HEK293 (cell line): ENCODE measurements at regions not wholly inside any gene's neighbourhood (a gene's known extent, or its start where the extent isn't known, plus 50 kb on each side); places are given as distances from the start of the nearest gene placed in this dataset.

Source experiments
- CTCF ChIA-PET: fragments of 350-600 bp; formaldehyde crosslinking; extraction: SDS; loops from one replicate; lab custom pipeline; 2021; ENCODE audit warnings: antibody characterized with exemption; lab: Yijun Ruan, JAX
- POLR2A ChIA-PET: fragments of 300-600 bp; formaldehyde crosslinking; extraction: SDS; loops from one replicate; lab custom pipeline; 2020; ENCODE audit warnings: antibody characterized with exemption, inconsistent platforms; lab: Yijun Ruan, JAX
- H3K27ac ChIP-seq: fragments of 200-500 bp; sonication (Bioruptor generic); 2 replicates; pipeline ENCODE4 v1.5.1; 2014; ENCODE audit warnings: low read depth, low read length, control low read depth, inconsistent platforms; ENCODE audit errors: extremely low read depth
- H3K36me3 ChIP-seq, 2 experiments: fragments of 200-500 bp in 1 of 2; sonication (Bioruptor generic) in 1 of 2; 1 replicate in 1 of 2; 2 replicates in 1 of 2; pipeline ENCODE4 v1.5.1; 2014 to 2017; ENCODE audit warnings: inconsistent platforms in 2 of 2, low read length in 2 of 2; ENCODE audit not compliant: control insufficient read depth in 2 of 2, insufficient read depth in 1 of 2
- H3K4me1 ChIP-seq: fragments of 200-500 bp; sonication (Bioruptor generic); 2 replicates; pipeline ENCODE4 v1.5.1; 2014; ENCODE audit warnings: mild to moderate bottlenecking, low read length, inconsistent platforms; ENCODE audit not compliant: control insufficient read depth, insufficient read depth
- H3K4me3 ChIP-seq: 2 replicates; pipeline ENCODE4 v1.5.1; 2011; ENCODE audit warnings: low read depth, mild to moderate bottlenecking, control low read depth, low read length, moderate library complexity
- H3K9me3 ChIP-seq: fragments of 200-500 bp; sonication (Bioruptor generic); 2 replicates; pipeline ENCODE4 v1.5.1; 2014; ENCODE audit warnings: low read depth, low read length, inconsistent platforms; ENCODE audit not compliant: control insufficient read depth, insufficient read depth
- AEBP2 ChIP-seq: fragments of 450-650 bp; formaldehyde crosslinking; IDR thresholded peaks from 2 replicates; pipeline ENCODE4 v1.5.1; 2016; ENCODE audit warnings: missing biosample characterization, missing genetic modification characterization, borderline replicate concordance
- HOXA7 ChIP-seq: sonication (generic); formaldehyde crosslinking; IDR thresholded peaks from 2 replicates; pipeline ENCODE4 v1.8.1; 2022; ENCODE audit warnings: missing genetic modification reagents, borderline replicate concordance
- KLF10 ChIP-seq: fragments of 450-650 bp; IDR thresholded peaks from 2 replicates; pipeline ENCODE4 v1.5.1; 2018; ENCODE audit warnings: missing biosample characterization, mild to moderate bottlenecking, missing genetic modification characterization
- KLF7 ChIP-seq: fragments of 450-650 bp; formaldehyde crosslinking; IDR thresholded peaks from 2 replicates; pipeline ENCODE4 v1.5.1; 2016; ENCODE audit warnings: missing biosample characterization, missing genetic modification characterization, borderline replicate concordance
- PRDM6 ChIP-seq: fragments of 450-650 bp; formaldehyde crosslinking; IDR thresholded peaks from 2 replicates; pipeline ENCODE4 v1.5.1; 2017; ENCODE audit warnings: missing biosample characterization, missing genetic modification characterization
- RBAK ChIP-seq: fragments of 450-650 bp; formaldehyde crosslinking; IDR thresholded peaks from 2 replicates; pipeline ENCODE4 v1.5.1; 2016; ENCODE audit warnings: missing biosample characterization, missing genetic modification characterization
- SETDB1 ChIP-seq: IDR thresholded peaks from one replicate; pipeline ENCODE4 v1.6.1; 2017; ENCODE audit warnings: mild to moderate bottlenecking, low read length, moderate library complexity, mixed read lengths; ENCODE audit not compliant: insufficient read length
- TRIM28 ChIP-seq: IDR thresholded peaks from 2 replicates; pipeline ENCODE4 v1.6.1; 2011; ENCODE audit warnings: low read length, control low read depth, borderline replicate concordance
- ZNF114 ChIP-seq: fragments of 450-650 bp; formaldehyde crosslinking; IDR thresholded peaks from 2 replicates; pipeline ENCODE4 v1.5.0; 2017; ENCODE audit warnings: missing biosample characterization, missing genetic modification characterization
- ZNF266 ChIP-seq: fragments of 450-650 bp; formaldehyde crosslinking; IDR thresholded peaks from 2 replicates; pipeline ENCODE4 v1.5.1; 2016; ENCODE audit warnings: missing biosample characterization, missing genetic modification characterization, low read depth
- ZNF274 ChIP-seq, 2 experiments: fragments of 200-500 bp in 1 of 2; fragments of 450-650 bp in 1 of 2; sonication (Bioruptor generic) in 1 of 2; formaldehyde crosslinking in 1 of 2; IDR thresholded peaks; 2 replicates each; pipeline versions ENCODE4 v1.5.1 to v1.6.1; 2014 to 2016; ENCODE audit warnings: borderline replicate concordance in 1 of 2, inconsistent platforms in 1 of 2, low read length in 1 of 2, missing biosample characterization in 1 of 2, missing genetic modification characterization in 1 of 2
- ZNF350 ChIP-seq: fragments of 450-650 bp; formaldehyde crosslinking; IDR thresholded peaks from 2 replicates; pipeline ENCODE4 v1.5.0; 2017; ENCODE audit warnings: missing biosample characterization, mild to moderate bottlenecking, missing genetic modification characterization
- ZNF354C ChIP-seq: fragments of 450-650 bp; formaldehyde crosslinking; IDR thresholded peaks from 2 replicates; pipeline ENCODE4 v1.5.1; 2016; ENCODE audit warnings: missing biosample characterization, missing genetic modification characterization, low read depth, borderline replicate concordance
- ZNF362 ChIP-seq: fragments of 450-650 bp; formaldehyde crosslinking; IDR thresholded peaks from 2 replicates; pipeline ENCODE4 v1.5.1; 2016; ENCODE audit warnings: missing biosample characterization, missing genetic modification characterization
- ZNF488 ChIP-seq: fragments of 450-650 bp; formaldehyde crosslinking; IDR thresholded peaks from 2 replicates; pipeline ENCODE4 v1.5.1; 2016; ENCODE audit warnings: missing biosample characterization, missing genetic modification characterization
- ZNF501 ChIP-seq: fragments of 450-650 bp; formaldehyde crosslinking; IDR thresholded peaks from 2 replicates; pipeline ENCODE4 v1.5.1; 2016; ENCODE audit warnings: missing biosample characterization, missing genetic modification characterization
- ZNF560 ChIP-seq: fragments of 450-650 bp; formaldehyde crosslinking; IDR thresholded peaks from 2 replicates; pipeline ENCODE4 v1.5.1; 2017; ENCODE audit warnings: missing biosample characterization, missing genetic modification characterization, borderline replicate concordance
- ZNF660 ChIP-seq: fragments of 450-650 bp; IDR thresholded peaks from 2 replicates; pipeline ENCODE4 v1.5.1; 2018; ENCODE audit warnings: missing biosample characterization, mild to moderate bottlenecking, missing genetic modification characterization
- ZNF677 ChIP-seq: fragments of 450-650 bp; IDR thresholded peaks from 2 replicates; pipeline ENCODE4 v1.5.0; 2018; ENCODE audit warnings: missing biosample characterization, mild to moderate bottlenecking, missing genetic modification characterization, moderate library complexity
- ZNF785 ChIP-seq: fragments of 450-650 bp; formaldehyde crosslinking; IDR thresholded peaks from 2 replicates; pipeline ENCODE4 v1.5.1; 2016; ENCODE audit warnings: missing biosample characterization, missing genetic modification characterization
- ZSCAN4 ChIP-seq: fragments of 450-650 bp; formaldehyde crosslinking; IDR thresholded peaks from 2 replicates; pipeline ENCODE4 v1.5.1; 2017; ENCODE audit warnings: missing biosample characterization, missing genetic modification characterization
- ZXDB ChIP-seq: fragments of 450-650 bp; formaldehyde crosslinking; IDR thresholded peaks from 2 replicates; pipeline ENCODE4 v1.5.1; 2016; ENCODE audit warnings: missing biosample characterization, missing genetic modification characterization

- ChIA-PET CTCF (no interaction called here), POLR2A (no interaction called here)
- Histone ChIP-seq H3K4me3 (no peak overlapping the region), H3K9me3 (no peaks in the 10 kb centered on the region), H3K36me3 (no peaks in the 10 kb centered on the region), H3K4me1 (no peaks in the 10 kb centered on the region), H3K27ac (no peak overlapping the region)
- no peak for TF ChIP-seq ZNF660
- no peak for TF ChIP-seq ZNF274 (IDR thresholded peaks at IDR 0.05; ENCODE audit: low read length)
- TF ChIP-seq ZNF274 (tag by site-specific recombination; IDR thresholded peaks at IDR 0.05; ENCODE audit: borderline replicate concordance): no peak
- no peak for TF ChIP-seq ZSCAN4 (tag by site-specific recombination)
- no peak for TF ChIP-seq ZNF114 (tag by site-specific recombination)
- TF ChIP-seq ZNF501: no peak
- TF ChIP-seq ZNF560: no peak
- TF ChIP-seq KLF10 (tag by site-specific recombination): no peak
- no peak for TF ChIP-seq AEBP2 (tag by site-specific recombination)
- TF ChIP-seq ZNF677 (tag by site-specific recombination): no peak
These were observed 2199.4 kb upstream of the PCDH20 start for GRCh38 chr13:63614874-63615612.

- ChIA-PET CTCF (no interaction called here), POLR2A (no interaction called here)
- no peaks in the 10 kb centered on the region for H3K9me3 ChIP-seq
- no peaks in the 10 kb centered on the region for H3K4me1 ChIP-seq
- no peak overlapping the region for H3K27ac ChIP-seq
- H3K4me3 ChIP-seq: no peak overlapping the region
- H3K36me3 ChIP-seq: no peaks in the 10 kb centered on the region
- TF ChIP-seq PRDM6 (no peak), SETDB1 (peak; percentile 96), ZNF354C (tag by site-specific recombination) (no peak), ZNF785 (tag by site-specific recombination) (no peak), KLF7 (tag by site-specific recombination) (no peak), TRIM28 (peak; percentile 57; the same call in 1 of the 2 replicates)
These were observed 2191.5 kb upstream of the PCDH20 start for GRCh38 chr13:63607153-63607552.

GRCh38 chr13:63605962-63606361, 2190.3 kb upstream of the PCDH20 start:
- POLR2A ChIA-PET: no interaction called here
- TF ChIP-seq ZXDB (tag by site-specific recombination) (no peak), HOXA7 (CRISPR knock-in tag) (no peak), KLF10 (tag by site-specific recombination) (no peak), ZNF488 (tag by site-specific recombination) (no peak), ZNF266 (tag by site-specific recombination) (no peak), ZNF350 (tag by site-specific recombination) (no peak), ZNF362 (no peak), RBAK (no peak)

More at GRCh38 chr13:63605962-63606361, 2190.3 kb upstream of the PCDH20 start:
- no peaks in the 10 kb centered on the region for H3K36me3 ChIP-seq
- no peaks in the 10 kb centered on the region for H3K9me3 ChIP-seq
- CTCF ChIA-PET: no interaction called here
- H3K27ac ChIP-seq: no peak overlapping the region
- H3K4me1 ChIP-seq: no peaks in the 10 kb centered on the region
- H3K4me3 ChIP-seq: no peak overlapping the region
